ENCODE measurements at regions not wholly inside any gene's neighbourhood (a gene's known extent, or its start where the extent isn't known, plus 50 kb on each side); places are given as distances from the start of the nearest gene placed in this dataset.

GRCh38 chr3:53948174-53948573, 56.5 kb upstream of the SELENOK start:
- TF ChIP-seq CTCF (IDR thresholded peaks at IDR 0.05; ENCODE audit: insufficient read depth, low read length, missing control alignments), result no peak
- ChIA-PET CTCF (interaction anchor here (1.4 to 1.5 kb wide), 2 partner anchors 9 to 10 kb away, joined by 5 to 7 read pairs; no protein-coding TSS in a partner anchor), POLR2A (no interaction called here)
- no peak overlapping the region for H3K4me3 ChIP-seq (ENCODE audit: low read depth, low read length)
- no peak for DNase-seq (ENCODE audit: low read depth, low spot score)

GRCh38 chr3:53944028-53944427, 52.4 kb upstream of the SELENOK start:
- TF ChIP-seq CTCF (IDR thresholded peaks at IDR 0.05; ENCODE audit: insufficient read depth, low read length, missing control alignments), result no peak
- CTCF ChIA-PET, result interaction anchor here (1.1 kb wide), 1 partner anchor 8 kb away, joined by 3 read pairs; no protein-coding TSS in a partner anchor
- H3K4me3 ChIP-seq (ENCODE audit: low read depth, low read length), result no peak overlapping the region
- no peak for DNase-seq (ENCODE audit: low read depth, low spot score)
- POLR2A ChIA-PET, result no interaction called here

- DNase-seq (ENCODE audit: low read depth, low spot score), result no peak
- ChIA-PET POLR2A (no interaction called here), CTCF (interaction anchor here (1.6 kb wide), 1 partner anchor 21 kb away, joined by 4 read pairs; no protein-coding TSS in a partner anchor)
- H3K4me3 ChIP-seq (ENCODE audit: low read depth, low read length), result no peak overlapping the region
- no peak for TF ChIP-seq CTCF (IDR thresholded peaks at IDR 0.05; ENCODE audit: insufficient read depth, low read length, missing control alignments)
Measured at GRCh38 chr3:53941950-53942349, 50.3 kb upstream of the SELENOK start.
